Fibroblast of skin of left biceps (primary cell): ENCODE measurements at regions not wholly inside any gene's neighbourhood (a gene's known extent, or its start where the extent isn't known, plus 50 kb on each side); places are given as distances from the start of the nearest gene placed in this dataset.
"Not testable (repeated sequence)": the region's sequence is repeated elsewhere in the genome, so short reads cannot be mapped to it uniquely, and the experiment has no call there.

Experiments used
- DNase-seq, 2 experiments: peaks; one replicate each; pipeline ENCODE4 v3.0.0-alpha.2; 2013; ENCODE audit warnings: low read depth in 2 of 2

- no peak for DNase-seq
Measured at GRCh38 chr10:113493195-113493594, 59.7 kb upstream of the HABP2 start.

- DNase-seq = no peak
Measured at GRCh38 chr10:113493882-113494301, 59.0 kb upstream of the HABP2 start.

GRCh38 chr10:113494761-113495160 is 58.1 kb upstream of the HABP2 start:
- no peak for DNase-seq

- no peak for DNase-seq
Measured at GRCh38 chr10:113495553-113495952, 57.3 kb upstream of the HABP2 start.

GRCh38 chr10:113496111-113497109 is 56.4 kb upstream of the HABP2 start:
- DNase-seq = peak; percentile 66 to 68

GRCh38 chr10:113497198-113497597 is 55.7 kb upstream of the HABP2 start:
- no peak for DNase-seq

GRCh38 chr10:113498997-113499396 is 53.9 kb upstream of the HABP2 start:
- no peak for DNase-seq

- DNase-seq = no peak
Measured at GRCh38 chr10:113499806-113500205, 53.0 kb upstream of the HABP2 start.

- not testable (repeated sequence) for DNase-seq
Measured at GRCh38 chr10:113501031-113501430, 51.8 kb upstream of the HABP2 start.
